Testis (tissue), 2 donors: ENCODE measurements at regions not wholly inside any gene's neighbourhood (a gene's known extent, or its start where the extent isn't known, plus 50 kb on each side); places are given as distances from the start of the nearest gene placed in this dataset.

Experiments used
- POLR2A ChIP-seq: fragments of 450-650 bp; IDR thresholded peaks from one replicate; pipeline ENCODE4 v1.6.1; 2017; ENCODE audit warnings: antibody characterized with exemption, mild to moderate bottlenecking, moderate library complexity
- TF ChIP-seq, protein P1 (sequence below), 3 experiments: fragments of 450-650 bp in 2 of 3; fragments of 200-600 bp in 1 of 3; sonication (generic) in 1 of 3; IDR thresholded peaks; one replicate each; pipeline ENCODE4 v1.5.1; 2016 to 2019; ENCODE audit warnings: antibody characterized with exemption in 3 of 3, mild to moderate bottlenecking in 2 of 3, moderate library complexity in 1 of 3

DNA sequence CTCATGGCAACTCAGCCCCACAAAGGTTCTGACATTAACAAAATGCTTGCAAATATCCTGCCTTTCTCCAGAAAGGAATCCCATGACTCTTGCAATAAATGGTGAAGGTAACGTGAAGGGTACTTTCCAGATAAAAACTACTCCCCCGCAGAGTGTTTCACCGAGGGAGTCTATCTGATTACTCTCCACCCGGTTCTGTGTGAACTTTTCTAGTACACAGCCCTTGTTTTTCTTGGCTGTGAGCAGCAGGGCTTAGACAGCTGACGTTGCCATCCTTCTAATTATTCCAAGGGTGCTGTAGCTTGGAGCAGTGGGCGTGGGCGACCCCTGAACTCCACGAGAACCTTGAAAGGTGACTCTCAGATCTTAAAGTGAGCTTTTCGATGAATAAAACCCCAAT, 276.0 kb upstream of the IRX4 start:
- TF ChIP-seq, protein P1, sequence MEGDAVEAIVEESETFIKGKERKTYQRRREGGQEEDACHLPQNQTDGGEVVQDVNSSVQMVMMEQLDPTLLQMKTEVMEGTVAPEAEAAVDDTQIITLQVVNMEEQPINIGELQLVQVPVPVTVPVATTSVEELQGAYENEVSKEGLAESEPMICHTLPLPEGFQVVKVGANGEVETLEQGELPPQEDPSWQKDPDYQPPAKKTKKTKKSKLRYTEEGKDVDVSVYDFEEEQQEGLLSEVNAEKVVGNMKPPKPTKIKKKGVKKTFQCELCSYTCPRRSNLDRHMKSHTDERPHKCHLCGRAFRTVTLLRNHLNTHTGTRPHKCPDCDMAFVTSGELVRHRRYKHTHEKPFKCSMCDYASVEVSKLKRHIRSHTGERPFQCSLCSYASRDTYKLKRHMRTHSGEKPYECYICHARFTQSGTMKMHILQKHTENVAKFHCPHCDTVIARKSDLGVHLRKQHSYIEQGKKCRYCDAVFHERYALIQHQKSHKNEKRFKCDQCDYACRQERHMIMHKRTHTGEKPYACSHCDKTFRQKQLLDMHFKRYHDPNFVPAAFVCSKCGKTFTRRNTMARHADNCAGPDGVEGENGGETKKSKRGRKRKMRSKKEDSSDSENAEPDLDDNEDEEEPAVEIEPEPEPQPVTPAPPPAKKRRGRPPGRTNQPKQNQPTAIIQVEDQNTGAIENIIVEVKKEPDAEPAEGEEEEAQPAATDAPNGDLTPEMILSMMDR (IDR thresholded peaks at IDR 0.05): no peak
- TF ChIP-seq POLR2A: no peak
